HG03558 (cell line): ENCODE measurements at regions not wholly inside any gene's neighbourhood (a gene's known extent, or its start where the extent isn't known, plus 50 kb on each side); places are given as distances from the start of the nearest gene placed in this dataset.
"Not testable (repeated sequence)": the region's sequence is repeated elsewhere in the genome, so short reads cannot be mapped to it uniquely, and the experiment has no call there.

Experiments used
- ATAC-seq: cut with Tn5 transposase; IDR thresholded peaks from one replicate; pipeline ENCODE4 v1.9.1; 2021; ENCODE audit warnings: moderate number of reproducible peaks; ENCODE audit not compliant: unreplicated experiment; ENCODE audit errors: extremely low read depth

GRCh38 chr3:35137612-35138011, 501.7 kb upstream of the ARPP21 start:
- ATAC-seq, result no peak

GRCh38 chr3:35141406-35141805, 497.9 kb upstream of the ARPP21 start:
- ATAC-seq, result no peak

- no peak for ATAC-seq
These were observed 495.3 kb upstream of the ARPP21 start for GRCh38 chr3:35144011-35144410.

- not testable (repeated sequence) for ATAC-seq
These were observed 492.9 kb upstream of the ARPP21 start for GRCh38 chr3:35146256-35147035.

- no peak for ATAC-seq
These were observed 455.2 kb upstream of the ARPP21 start for GRCh38 chr3:35183927-35184675.

- ATAC-seq, result no peak
These were observed 454.6 kb upstream of the ARPP21 start for GRCh38 chr3:35184775-35185174.

- no peak for ATAC-seq
These were observed 451.4 kb upstream of the ARPP21 start for GRCh38 chr3:35187908-35188307.

- no peak for ATAC-seq
These were observed 444.7 kb upstream of the ARPP21 start for GRCh38 chr3:35194666-35195065.

- ATAC-seq, result no peak
These were observed 440.5 kb upstream of the ARPP21 start for GRCh38 chr3:35198857-35199256.

- ATAC-seq, result no peak
These were observed 439.3 kb upstream of the ARPP21 start for GRCh38 chr3:35200056-35200455.

GRCh38 chr3:35201211-35201610, 438.1 kb upstream of the ARPP21 start:
- ATAC-seq, result no peak

- no peak for ATAC-seq
These were observed 423.5 kb upstream of the ARPP21 start for GRCh38 chr3:35215525-35216500.

GRCh38 chr3:35216501-35217266, 422.6 kb upstream of the ARPP21 start:
- no peak for ATAC-seq

- ATAC-seq, result no peak
These were observed 415.5 kb upstream of the ARPP21 start for GRCh38 chr3:35223632-35224394.

- no peak for ATAC-seq
These were observed 414.6 kb upstream of the ARPP21 start for GRCh38 chr3:35224565-35225295.

- no peak for ATAC-seq
These were observed 398.1 kb upstream of the ARPP21 start for GRCh38 chr3:35241236-35241635.

- ATAC-seq, result no peak
These were observed 384.4 kb upstream of the ARPP21 start for GRCh38 chr3:35254917-35255316.

- no peak for ATAC-seq
These were observed 381.7 kb upstream of the ARPP21 start for GRCh38 chr3:35257641-35258040.
